CD1c-positive myeloid dendritic cell (primary cell): ENCODE measurements at regions not wholly inside any gene's neighbourhood (a gene's known extent, or its start where the extent isn't known, plus 50 kb on each side); places are given as distances from the start of the nearest gene placed in this dataset.

Experiments used
- DNase-seq: peaks from one replicate; pipeline ENCODE4 v3.0.0-alpha.2; 2016; ENCODE audit errors: extremely low spot score

GRCh38 chr3:189500798-189501495 lies 130.2 kb upstream of the TP63 start:
- no peak for DNase-seq

- no peak for DNase-seq
Observed at GRCh38 chr3:189502256-189502655, 128.9 kb upstream of the TP63 start.

GRCh38 chr3:189502676-189503257 lies 128.4 kb upstream of the TP63 start:
- DNase-seq = no peak

GRCh38 chr3:189507856-189508255 lies 123.3 kb upstream of the TP63 start:
- DNase-seq = no peak

- no peak for DNase-seq
Observed at GRCh38 chr3:189508784-189509501, 122.2 kb upstream of the TP63 start.

GRCh38 chr3:189512039-189512438 lies 119.2 kb upstream of the TP63 start:
- no peak for DNase-seq

- no peak for DNase-seq
Observed at GRCh38 chr3:189512821-189513220, 118.4 kb upstream of the TP63 start.

GRCh38 chr3:189513281-189514117 lies 117.7 kb upstream of the TP63 start:
- DNase-seq = no peak

- DNase-seq = no peak
Observed at GRCh38 chr3:189516039-189516438, 115.2 kb upstream of the TP63 start.

- DNase-seq = no peak
Observed at GRCh38 chr3:189517981-189518380, 113.2 kb upstream of the TP63 start.

- no peak for DNase-seq
Observed at GRCh38 chr3:189519458-189519857, 111.7 kb upstream of the TP63 start.

GRCh38 chr3:189529468-189529867 lies 101.7 kb upstream of the TP63 start:
- no peak for DNase-seq

- no peak for DNase-seq
Observed at GRCh38 chr3:189529889-189530471, 101.2 kb upstream of the TP63 start.

- DNase-seq = no peak
Observed at GRCh38 chr3:189530822-189531221, 100.4 kb upstream of the TP63 start.

- DNase-seq = no peak
Observed at GRCh38 chr3:189531271-189531670, 99.9 kb upstream of the TP63 start.

GRCh38 chr3:189534531-189534930 lies 96.7 kb upstream of the TP63 start:
- no peak for DNase-seq

- DNase-seq = no peak
Observed at GRCh38 chr3:189537135-189537534, 94.1 kb upstream of the TP63 start.

GRCh38 chr3:189547448-189547847 lies 83.7 kb upstream of the TP63 start:
- no peak for DNase-seq

- no peak for DNase-seq
Observed at GRCh38 chr3:189548053-189548452, 83.1 kb upstream of the TP63 start.

GRCh38 chr3:189551007-189551406 lies 80.2 kb upstream of the TP63 start:
- no peak for DNase-seq

GRCh38 chr3:189554868-189555557 lies 76.2 kb upstream of the TP63 start:
- DNase-seq = no peak
